HUES64 (cell line): ENCODE measurements at regions not wholly inside any gene's neighbourhood (a gene's known extent, or its start where the extent isn't known, plus 50 kb on each side); places are given as distances from the start of the nearest gene placed in this dataset.

Experiments used
- H3K27ac ChIP-seq: 2 replicates; pipeline ENCODE4 v1.7.0; 2013; ENCODE audit warnings: low read depth, low read length, inconsistent platforms
- H3K27me3 ChIP-seq: 2 replicates; pipeline ENCODE4 v1.6.1; 2013; ENCODE audit warnings: mild to moderate bottlenecking, low read length; ENCODE audit not compliant: insufficient read depth
- H3K36me3 ChIP-seq: 2 replicates; pipeline ENCODE4 v1.6.1; 2013; ENCODE audit warnings: mild to moderate bottlenecking, low read length; ENCODE audit not compliant: insufficient read depth
- H3K4me1 ChIP-seq: 2 replicates; pipeline ENCODE4 v1.6.1; 2013; ENCODE audit warnings: mild to moderate bottlenecking, low read length, moderate library complexity; ENCODE audit not compliant: insufficient read depth
- H3K4me3 ChIP-seq: 2 replicates; pipeline ENCODE4 v1.5.1; 2013; ENCODE audit warnings: mild to moderate bottlenecking, low read length, moderate library complexity
- H3K9ac ChIP-seq: 2 replicates; pipeline ENCODE4 v1.6.1; 2013; ENCODE audit warnings: mild to moderate bottlenecking, low read depth, low read length
- H3K9me3 ChIP-seq: 2 replicates; pipeline ENCODE4 v1.6.1; 2013; ENCODE audit warnings: low read depth, low read length; ENCODE audit not compliant: insufficient read depth
- WGBS: fragments of 150-250, 120-280 bp; methylation state at CpG from one replicate; pipeline ENCODE4 v1.1.7; 2013; ENCODE audit warnings: missing lambda C conversion rate; 5-methylcytosine and 5-hydroxymethylcytosine counted together

DNA sequence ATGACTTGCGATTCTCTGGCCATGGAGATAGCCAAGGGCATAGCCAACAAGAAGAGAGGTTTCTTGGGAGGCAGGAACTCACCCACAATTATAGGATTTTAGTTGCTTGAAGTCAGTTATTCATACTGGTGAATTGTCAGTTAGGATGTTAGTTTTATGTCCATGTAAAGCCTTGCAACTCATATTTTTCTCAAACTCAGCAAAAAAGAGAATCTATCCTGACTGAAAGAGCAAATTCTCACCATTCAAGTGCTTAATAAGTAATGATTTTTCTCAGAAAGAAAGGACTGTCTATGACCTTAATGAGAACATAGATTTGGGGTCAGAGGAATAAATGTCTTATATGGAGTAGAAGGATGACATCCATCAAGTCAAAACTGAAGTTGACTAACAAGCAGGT, 934.5 kb downstream of the STPG2 start:
- no peaks in the 10 kb centered on the region for H3K27me3 ChIP-seq
- H3K4me3 ChIP-seq, result no peak overlapping the region
- H3K36me3 ChIP-seq, result no peaks in the 10 kb centered on the region
- 100% methylated on average over 1 of the region's 1 CpG for WGBS
- H3K4me1 ChIP-seq, result no peaks in the 10 kb centered on the region
- H3K27ac ChIP-seq, result no peak overlapping the region
- H3K9ac ChIP-seq, result no peak overlapping the region
- H3K9me3 ChIP-seq, result no peaks in the 10 kb centered on the region

DNA sequence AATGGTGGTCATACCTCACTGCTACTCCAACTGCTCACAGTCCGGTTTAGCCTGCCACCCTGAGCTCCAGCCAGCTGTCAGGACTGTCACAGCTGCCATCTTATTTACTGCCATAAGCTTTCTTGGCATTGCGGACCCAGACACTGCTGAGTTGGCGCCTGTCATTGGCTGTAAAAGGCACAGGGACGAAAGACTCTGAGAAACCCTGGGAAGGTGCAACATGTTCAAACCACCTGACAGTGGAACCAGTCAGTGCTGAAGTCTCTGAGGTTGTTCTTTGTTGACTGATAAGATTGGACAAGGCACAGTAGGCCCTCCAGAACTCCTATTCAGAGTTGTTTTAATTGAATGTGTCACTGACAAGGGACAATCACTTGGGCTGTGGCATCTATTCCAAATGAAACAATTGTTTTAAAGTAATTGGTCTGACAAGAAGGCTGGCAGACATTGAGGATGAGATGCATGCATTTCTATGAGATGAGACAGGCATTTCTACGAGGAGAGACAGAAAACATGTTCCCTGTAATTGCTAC, 927.8 kb downstream of the STPG2 start:
- Histone ChIP-seq H3K9ac (no peak overlapping the region), H3K27ac (no peak overlapping the region), H3K27me3 (no peaks in the 10 kb centered on the region), H3K4me1 (no peaks in the 10 kb centered on the region; the same call in 1 of the 2 replicates), H3K36me3 (no peaks in the 10 kb centered on the region), H3K9me3 (no peaks in the 10 kb centered on the region), H3K4me3 (no peak overlapping the region)
- WGBS, result 92% methylated on average over 5 of the region's 5 CpGs

DNA sequence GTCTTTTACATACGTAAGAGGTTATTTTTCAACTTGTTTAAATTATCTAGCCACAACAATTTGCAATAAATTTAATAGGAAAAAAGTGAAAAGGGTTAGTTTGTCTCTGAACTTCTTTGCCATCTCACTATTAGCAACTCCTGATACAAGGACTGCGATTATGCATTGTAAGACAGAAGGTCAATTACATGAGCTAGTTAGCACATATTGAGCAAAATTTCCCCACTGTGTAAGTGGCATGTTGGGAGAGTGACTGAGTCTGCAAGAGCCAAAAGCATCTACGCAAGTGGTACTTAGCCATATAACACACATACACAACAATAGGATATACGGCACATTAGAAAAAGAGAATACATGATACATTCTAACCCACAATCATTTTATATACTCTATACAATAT, 927.2 kb downstream of the STPG2 start:
- Histone ChIP-seq H3K36me3 (no peaks in the 10 kb centered on the region), H3K9ac (no peak overlapping the region), H3K27ac (no peak overlapping the region), H3K27me3 (no peaks in the 10 kb centered on the region), H3K4me3 (no peak overlapping the region), H3K9me3 (no peaks in the 10 kb centered on the region), H3K4me1 (no peaks in the 10 kb centered on the region; the same call in 1 of the 2 replicates)
- 93% methylated on average over 4 of the region's 4 CpGs for WGBS

GRCh38 chr4:97235521-97235920, 907.8 kb downstream of the STPG2 start:
- no peaks in the 10 kb centered on the region for H3K27me3 ChIP-seq
- WGBS, result 42% methylated on average over 3 of the region's 3 CpGs
- H3K4me3 ChIP-seq, result no peak overlapping the region
- peak overlapping the region; percentile 47; the same call in 1 of the 2 replicates for H3K27ac ChIP-seq
- no peaks in the 10 kb centered on the region for H3K9me3 ChIP-seq
- H3K4me1 ChIP-seq, result peaks cover 10% of the 10 kb centered on the region
- no peaks in the 10 kb centered on the region for H3K36me3 ChIP-seq
- no peak overlapping the region for H3K9ac ChIP-seq

DNA sequence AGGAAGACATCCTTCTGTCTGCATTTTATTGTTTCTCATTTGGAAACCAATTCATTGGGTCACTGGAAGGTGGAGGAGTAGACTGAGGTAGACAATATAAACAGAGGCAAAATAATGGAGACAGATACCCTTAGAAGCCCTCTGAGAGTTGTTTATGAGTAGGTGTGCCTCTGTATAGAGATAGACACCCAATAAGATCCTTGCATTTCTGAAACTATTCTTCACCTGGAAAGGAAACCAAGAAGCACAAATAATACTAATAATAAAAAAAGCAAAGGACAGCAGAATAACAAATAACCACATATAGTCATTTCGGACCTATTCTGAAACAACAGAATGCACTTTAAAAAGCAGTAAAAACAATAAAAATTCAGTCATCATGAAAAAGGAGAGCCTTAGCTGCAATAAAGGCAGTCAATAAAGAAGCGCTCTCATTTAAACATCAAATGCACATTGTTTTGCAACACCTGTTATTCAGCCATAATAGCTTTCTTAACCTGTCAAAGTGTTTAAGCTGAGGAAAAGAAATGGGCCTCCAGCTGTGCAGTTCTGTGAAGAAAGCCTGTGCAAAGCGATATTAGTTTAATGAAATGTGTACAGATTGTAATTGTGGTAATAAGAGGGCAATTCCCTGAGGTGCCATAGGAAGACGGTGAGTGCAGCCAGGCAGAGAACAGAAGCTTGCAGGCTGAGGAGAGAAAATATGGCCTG, 904.2 kb downstream of the STPG2 start:
- no peak overlapping the region for H3K4me3 ChIP-seq
- no peaks in the 10 kb centered on the region for H3K9me3 ChIP-seq
- H3K27ac ChIP-seq, result no peak overlapping the region
- no peaks in the 10 kb centered on the region for H3K27me3 ChIP-seq
- H3K9ac ChIP-seq, result no peak overlapping the region
- H3K36me3 ChIP-seq, result no peaks in the 10 kb centered on the region
- 94% methylated on average over 4 of the region's 4 CpGs for WGBS
- H3K4me1 ChIP-seq, result peaks cover 10% of the 10 kb centered on the region

DNA sequence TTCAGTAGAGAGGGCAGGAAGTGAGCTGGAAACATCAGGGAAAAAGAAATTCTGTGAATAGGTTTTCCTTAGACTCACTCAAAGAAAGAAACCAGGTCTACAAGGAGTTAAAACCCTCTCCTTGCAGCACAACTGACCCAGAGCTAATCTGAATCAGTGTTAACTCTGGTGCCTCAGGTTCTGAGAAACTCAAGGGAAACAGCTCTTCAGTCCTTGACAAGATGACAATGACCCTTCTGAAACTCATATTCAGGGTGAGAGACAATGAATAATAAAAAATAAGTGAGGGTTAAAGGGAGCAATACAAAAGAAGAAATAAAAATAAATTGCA, 903.6 kb downstream of the STPG2 start:
- H3K9ac ChIP-seq, result no peak overlapping the region
- no peak overlapping the region for H3K27ac ChIP-seq
- H3K27me3 ChIP-seq, result no peaks in the 10 kb centered on the region
- H3K4me3 ChIP-seq, result no peak overlapping the region
- no peaks in the 10 kb centered on the region for H3K36me3 ChIP-seq
- H3K4me1 ChIP-seq, result peaks cover 10% of the 10 kb centered on the region
- no peaks in the 10 kb centered on the region for H3K9me3 ChIP-seq

DNA sequence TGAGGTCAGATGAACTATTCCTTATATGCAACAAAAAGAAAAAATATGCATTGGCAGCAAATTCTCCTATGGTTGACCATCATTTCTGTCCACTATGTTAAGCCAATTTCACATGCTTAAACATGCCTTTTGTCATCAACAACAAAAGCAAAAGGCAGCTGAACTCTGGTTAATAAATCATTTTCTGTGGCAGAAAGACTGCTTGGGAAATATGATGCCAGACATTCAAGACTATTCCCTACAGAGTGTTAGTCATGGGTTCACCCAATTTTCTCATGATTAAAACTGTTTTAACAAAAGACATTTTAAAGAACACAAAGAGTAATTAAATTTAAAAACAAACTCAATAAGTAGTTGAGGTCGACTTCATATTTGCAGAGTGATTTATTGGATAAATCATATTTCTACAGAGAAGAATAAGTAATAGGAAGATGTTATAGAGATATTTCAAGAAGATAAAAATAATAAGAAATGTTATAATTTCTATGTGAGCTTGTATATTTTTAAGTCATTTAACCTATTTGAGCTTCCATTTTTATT, 890.6 kb downstream of the STPG2 start:
- H3K4me1 ChIP-seq, result no peaks in the 10 kb centered on the region
- no peak overlapping the region for H3K9ac ChIP-seq
- no peak overlapping the region for H3K27ac ChIP-seq
- no peaks in the 10 kb centered on the region for H3K36me3 ChIP-seq
- H3K4me3 ChIP-seq, result no peak overlapping the region
- no CpG with 5 or more reads among the region's 1 CpG for WGBS
- H3K9me3 ChIP-seq, result no peaks in the 10 kb centered on the region
- H3K27me3 ChIP-seq, result no peaks in the 10 kb centered on the region

GRCh38 chr4:97262769-97263168, 880.5 kb downstream of the STPG2 start:
- H3K9me3 ChIP-seq, result no peaks in the 10 kb centered on the region
- H3K9ac ChIP-seq, result no peak overlapping the region
- no peaks in the 10 kb centered on the region for H3K36me3 ChIP-seq
- no peaks in the 10 kb centered on the region for H3K4me1 ChIP-seq
- H3K4me3 ChIP-seq, result no peak overlapping the region
- WGBS, result 97% methylated on average over 5 of the region's 6 CpGs
- H3K27ac ChIP-seq, result no peak overlapping the region
- no peaks in the 10 kb centered on the region for H3K27me3 ChIP-seq

DNA sequence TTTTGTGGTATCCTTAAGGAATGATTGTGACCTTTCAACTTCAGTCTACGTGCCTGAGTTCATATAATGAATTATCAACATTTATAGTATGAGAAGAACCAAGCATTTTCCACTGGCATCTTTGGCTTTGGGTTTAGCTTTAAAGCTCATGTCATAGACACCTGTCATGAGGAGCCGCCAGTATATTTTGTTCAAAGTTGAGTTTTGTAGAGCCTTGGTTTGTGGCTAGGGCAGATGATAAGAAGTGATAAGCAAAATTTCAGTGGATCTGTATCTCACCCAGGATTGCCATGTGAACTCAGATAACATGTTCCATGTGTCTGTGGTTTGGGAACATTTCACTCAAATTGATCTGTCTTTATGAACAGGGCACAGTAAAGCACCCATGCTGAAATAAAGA, 873.2 kb downstream of the STPG2 start:
- H3K27me3 ChIP-seq, result no peaks in the 10 kb centered on the region
- no peaks in the 10 kb centered on the region for H3K4me1 ChIP-seq
- no peaks in the 10 kb centered on the region for H3K9me3 ChIP-seq
- H3K36me3 ChIP-seq, result no peaks in the 10 kb centered on the region
- H3K9ac ChIP-seq, result no peak overlapping the region
- H3K4me3 ChIP-seq, result no peak overlapping the region
- no peak overlapping the region for H3K27ac ChIP-seq
- 94% methylated on average over 1 of the region's 2 CpGs for WGBS

DNA sequence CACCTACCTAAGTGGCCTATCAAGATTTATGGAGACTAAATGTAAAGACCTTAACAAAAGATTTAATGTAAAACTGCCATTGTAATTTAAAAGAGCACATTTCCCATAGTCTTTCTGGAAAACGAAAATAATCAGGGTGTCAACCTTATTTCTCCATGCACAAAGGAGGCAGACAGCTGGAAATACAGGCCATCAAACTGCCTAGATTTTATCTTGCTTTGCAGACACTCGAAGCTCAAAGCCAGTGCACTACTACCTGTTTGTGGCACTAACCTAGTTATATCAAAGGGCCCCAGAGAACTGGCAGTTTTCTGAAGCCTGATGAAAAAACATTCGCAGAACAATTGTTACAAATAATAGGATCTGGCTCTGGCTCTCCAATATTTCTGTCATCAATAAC, 863.9 kb downstream of the STPG2 start:
- Histone ChIP-seq H3K27ac (no peak overlapping the region), H3K9me3 (no peaks in the 10 kb centered on the region), H3K27me3 (no peaks in the 10 kb centered on the region), H3K4me1 (no peaks in the 10 kb centered on the region), H3K9ac (no peak overlapping the region), H3K36me3 (no peaks in the 10 kb centered on the region), H3K4me3 (no peak overlapping the region)
- 92% methylated on average over 3 of the region's 3 CpGs for WGBS

GRCh38 chr4:97300561-97300960, 842.7 kb downstream of the STPG2 start:
- Histone ChIP-seq H3K4me3 (no peak overlapping the region), H3K9me3 (peaks cover 8% of the 10 kb centered on the region; the same call in 1 of the 2 replicates), H3K27me3 (no peaks in the 10 kb centered on the region), H3K36me3 (no peaks in the 10 kb centered on the region), H3K27ac (no peak overlapping the region), H3K4me1 (no peaks in the 10 kb centered on the region), H3K9ac (no peak overlapping the region)
- 73% methylated on average over 2 of the region's 2 CpGs for WGBS
